Adipocyte (in vitro differentiated cells): ENCODE measurements at regions not wholly inside any gene's neighbourhood (a gene's known extent, or its start where the extent isn't known, plus 50 kb on each side); places are given as distances from the start of the nearest gene placed in this dataset.
"Not testable (repeated sequence)": the region's sequence is repeated elsewhere in the genome, so short reads cannot be mapped to it uniquely, and the experiment has no call there.

ENCODE experiments used
- DNase-seq: peaks from one replicate; pipeline ENCODE4 v3.0.0-alpha.2; 2015; ENCODE audit warnings: low read depth
- H3K27me3 ChIP-seq: replicated peaks from 2 replicates; pipeline ENCODE4 v1.7.0; 2013; ENCODE audit warnings: mild to moderate bottlenecking, low read length, moderate library complexity; ENCODE audit not compliant: control insufficient read depth, insufficient read depth
- H3K36me3 ChIP-seq: 2 replicates; pipeline ENCODE4 v1.7.0; 2013; ENCODE audit warnings: low read length, mild to moderate bottlenecking, moderate library complexity; ENCODE audit not compliant: control insufficient read depth, insufficient read depth, severe bottlenecking
- H3K4me1 ChIP-seq: 2 replicates; pipeline ENCODE4 v1.7.0; 2013; ENCODE audit warnings: mild to moderate bottlenecking, low read length, moderate library complexity; ENCODE audit not compliant: control insufficient read depth, insufficient read depth
- H3K4me3 ChIP-seq: 2 replicates; pipeline ENCODE4 v1.7.0; 2013; ENCODE audit warnings: mild to moderate bottlenecking, low read length, moderate library complexity
- H3K9ac ChIP-seq: 2 replicates; pipeline ENCODE4 v1.7.0; 2013; ENCODE audit warnings: mild to moderate bottlenecking, low read length, moderate library complexity
- H3K9me3 ChIP-seq: 2 replicates; pipeline ENCODE4 v1.7.0; 2013; ENCODE audit warnings: mild to moderate bottlenecking, low read length, moderate library complexity; ENCODE audit not compliant: control insufficient read depth

GRCh38 chr6:4664911-4665310 is 111.3 kb upstream of the CDYL start:
- Histone ChIP-seq H3K9ac (no peak overlapping the region), H3K4me3 (no peak overlapping the region), H3K27me3 (no peaks in the 10 kb centered on the region), H3K36me3 (no peaks in the 10 kb centered on the region), H3K9me3 (no peaks in the 10 kb centered on the region), H3K4me1 (peaks cover 16% of the 10 kb centered on the region)
- no peak for DNase-seq

- Histone ChIP-seq H3K9me3 (no peaks in the 10 kb centered on the region), H3K4me1 (peaks cover 16% of the 10 kb centered on the region), H3K27me3 (no peaks in the 10 kb centered on the region), H3K36me3 (no peaks in the 10 kb centered on the region), H3K9ac (no peak overlapping the region), H3K4me3 (no peak overlapping the region)
- DNase-seq = peak; percentile 19
Measured at GRCh38 chr6:4664117-4664626, 112.0 kb upstream of the CDYL start.

- H3K36me3 ChIP-seq = no peaks in the 10 kb centered on the region
- no peak for DNase-seq
- no peak overlapping the region for H3K9ac ChIP-seq
- H3K9me3 ChIP-seq = no peaks in the 10 kb centered on the region
- no peaks in the 10 kb centered on the region for H3K27me3 ChIP-seq
- H3K4me1 ChIP-seq = peaks cover 13% of the 10 kb centered on the region
- no peak overlapping the region for H3K4me3 ChIP-seq
Measured at GRCh38 chr6:4662886-4663285, 113.3 kb upstream of the CDYL start.

GRCh38 chr6:4661391-4661790 is 114.8 kb upstream of the CDYL start:
- Histone ChIP-seq H3K36me3 (no peaks in the 10 kb centered on the region), H3K9ac (no peak overlapping the region), H3K4me3 (no peak overlapping the region), H3K4me1 (peaks cover 13% of the 10 kb centered on the region), H3K9me3 (no peaks in the 10 kb centered on the region), H3K27me3 (no peaks in the 10 kb centered on the region)
- DNase-seq = no peak

- no peaks in the 10 kb centered on the region for H3K27me3 ChIP-seq
- H3K9me3 ChIP-seq = no peaks in the 10 kb centered on the region
- H3K4me3 ChIP-seq = no peak overlapping the region
- DNase-seq = no peak
- no peaks in the 10 kb centered on the region for H3K36me3 ChIP-seq
- H3K4me1 ChIP-seq = peaks cover 13% of the 10 kb centered on the region
- H3K9ac ChIP-seq = no peak overlapping the region
Measured at GRCh38 chr6:4660377-4661321, 115.6 kb upstream of the CDYL start.

GRCh38 chr6:4659719-4660118 is 116.5 kb upstream of the CDYL start:
- not testable (repeated sequence) for DNase-seq, H3K36me3 ChIP-seq, H3K27me3 ChIP-seq, H3K9me3 ChIP-seq, H3K4me3 ChIP-seq, H3K9ac ChIP-seq
- peaks cover 13% of the 10 kb centered on the region for H3K4me1 ChIP-seq

- Histone ChIP-seq H3K4me1 (peaks cover under 1% of the 10 kb centered on the region), H3K9ac (no peak overlapping the region), H3K9me3 (no peaks in the 10 kb centered on the region), H3K4me3 (no peak overlapping the region), H3K27me3 (no peaks in the 10 kb centered on the region), H3K36me3 (no peaks in the 10 kb centered on the region)
- no peak for DNase-seq
Measured at GRCh38 chr6:4658486-4658885, 117.7 kb upstream of the CDYL start.

- H3K4me3 ChIP-seq = no peak overlapping the region
- no peaks in the 10 kb centered on the region for H3K4me1 ChIP-seq
- H3K27me3 ChIP-seq = no peaks in the 10 kb centered on the region
- H3K9me3 ChIP-seq = peaks cover 7% of the 10 kb centered on the region
- no peaks in the 10 kb centered on the region for H3K36me3 ChIP-seq
- DNase-seq = no peak
- no peak overlapping the region for H3K9ac ChIP-seq
Measured at GRCh38 chr6:4656106-4656505, 120.1 kb upstream of the CDYL start.

GRCh38 chr6:4655196-4656025 is 120.8 kb upstream of the CDYL start:
- DNase-seq = no peak
- Histone ChIP-seq H3K4me1 (no peaks in the 10 kb centered on the region), H3K9ac (no peak overlapping the region), H3K27me3 (no peaks in the 10 kb centered on the region), H3K4me3 (no peak overlapping the region), H3K36me3 (no peaks in the 10 kb centered on the region), H3K9me3 (peaks cover 7% of the 10 kb centered on the region)

- H3K4me1 ChIP-seq = no peaks in the 10 kb centered on the region
- DNase-seq = no peak
- H3K36me3 ChIP-seq = no peaks in the 10 kb centered on the region
- peaks cover 7% of the 10 kb centered on the region for H3K9me3 ChIP-seq
- no peak overlapping the region for H3K9ac ChIP-seq
- H3K27me3 ChIP-seq = no peaks in the 10 kb centered on the region
- no peak overlapping the region for H3K4me3 ChIP-seq
Measured at GRCh38 chr6:4653141-4653540, 123.1 kb upstream of the CDYL start.

GRCh38 chr6:4651831-4652467 is 124.3 kb upstream of the CDYL start:
- Histone ChIP-seq H3K4me3 (no peak overlapping the region), H3K9me3 (peaks cover 7% of the 10 kb centered on the region), H3K9ac (no peak overlapping the region), H3K36me3 (no peaks in the 10 kb centered on the region), H3K27me3 (no peaks in the 10 kb centered on the region), H3K4me1 (peaks cover 4% of the 10 kb centered on the region)
- DNase-seq = no peak
